Stimulated activated CD8-positive, alpha-beta memory T cell treated with anti-CD3 and anti-CD28 coated beads, Interleukin-15, amount 100 ng/mL, for 24 hours (primary cell): ENCODE measurements at regions not wholly inside any gene's neighbourhood (a gene's known extent, or its start where the extent isn't known, plus 50 kb on each side); places are given as distances from the start of the nearest gene placed in this dataset.

Experiments used
- DNase-seq: peaks from one replicate; pipeline ENCODE4 v3.0.0-alpha.2; 2020; ENCODE audit warnings: low read depth

- DNase-seq, result no peak
These were observed 72.5 kb upstream of the ZBED5 start for GRCh38 chr11:10930224-10930971.

- DNase-seq, result no peak
These were observed 69.7 kb upstream of the ZBED5 start for GRCh38 chr11:10927538-10927937.

GRCh38 chr11:10926801-10927211 is 69.0 kb upstream of the ZBED5 start:
- no peak for DNase-seq

GRCh38 chr11:10925149-10925926 is 67.5 kb upstream of the ZBED5 start:
- no peak for DNase-seq

GRCh38 chr11:10923882-10924281 is 66.0 kb upstream of the ZBED5 start:
- DNase-seq, result no peak

- no peak for DNase-seq
These were observed 65.0 kb upstream of the ZBED5 start for GRCh38 chr11:10922892-10923291.

GRCh38 chr11:10920875-10921274 is 63.0 kb upstream of the ZBED5 start:
- DNase-seq, result no peak

- DNase-seq, result no peak
These were observed 62.4 kb upstream of the ZBED5 start for GRCh38 chr11:10920205-10920604.

- no peak for DNase-seq
These were observed 60.8 kb upstream of the ZBED5 start for GRCh38 chr11:10918698-10919097.

- DNase-seq, result no peak
These were observed 60.4 kb upstream of the ZBED5 start for GRCh38 chr11:10918275-10918674.

- DNase-seq, result no peak
These were observed 59.9 kb upstream of the ZBED5 start for GRCh38 chr11:10917802-10918201.

GRCh38 chr11:10916665-10917064 is 58.8 kb upstream of the ZBED5 start:
- DNase-seq, result no peak

GRCh38 chr11:10914050-10914449 is 56.2 kb upstream of the ZBED5 start:
- no peak for DNase-seq

GRCh38 chr11:10913075-10913474 is 55.2 kb upstream of the ZBED5 start:
- DNase-seq, result no peak

GRCh38 chr11:10911907-10912306 is 54.1 kb upstream of the ZBED5 start:
- no peak for DNase-seq

- DNase-seq, result no peak
These were observed 51.5 kb upstream of the ZBED5 start for GRCh38 chr11:10909141-10909883.

GRCh38 chr11:10908215-10908951 is 50.5 kb upstream of the ZBED5 start:
- DNase-seq, result no peak
